Transverse colon (tissue), 4 donors: ENCODE measurements at regions not wholly inside any gene's neighbourhood (a gene's known extent, or its start where the extent isn't known, plus 50 kb on each side); places are given as distances from the start of the nearest gene placed in this dataset.
"Not testable (repeated sequence)": the region's sequence is repeated elsewhere in the genome, so short reads cannot be mapped to it uniquely, and the experiment has no call there.

Source experiments
- EP300 ChIP-seq: sonication (generic); formaldehyde crosslinking; IDR thresholded peaks from one replicate; pipeline ENCODE4 v1.6.1; 2017; ENCODE audit warnings: antibody characterized with exemption, low read depth
- POLR2A ChIP-seq: fragments of 450-650 bp; IDR thresholded peaks from one replicate; pipeline ENCODE4 v1.6.1; 2016; ENCODE audit warnings: antibody characterized with exemption, mild to moderate bottlenecking, moderate library complexity
- POLR2AphosphoS5 ChIP-seq, 3 donors: sonication (generic); formaldehyde crosslinking; IDR thresholded peaks; one replicate each; pipeline ENCODE4 v1.6.1; 2016; ENCODE audit warnings: antibody characterized with exemption in 3 of 3
- TF ChIP-seq, protein P1 (sequence below), 5 experiments: fragments of 200-600 bp in 3 of 5; fragments of 450-650 bp in 2 of 5; sonication (generic) in 3 of 5; IDR thresholded peaks; 1 replicate in 2 of 5; 2 replicates in 3 of 5; pipeline ENCODE4 v1.5.1; 2016 to 2017; ENCODE audit warnings: antibody characterized with exemption in 5 of 5, inconsistent platforms in 3 of 5, mild to moderate bottlenecking in 2 of 5, moderate library complexity in 1 of 5

DNA sequence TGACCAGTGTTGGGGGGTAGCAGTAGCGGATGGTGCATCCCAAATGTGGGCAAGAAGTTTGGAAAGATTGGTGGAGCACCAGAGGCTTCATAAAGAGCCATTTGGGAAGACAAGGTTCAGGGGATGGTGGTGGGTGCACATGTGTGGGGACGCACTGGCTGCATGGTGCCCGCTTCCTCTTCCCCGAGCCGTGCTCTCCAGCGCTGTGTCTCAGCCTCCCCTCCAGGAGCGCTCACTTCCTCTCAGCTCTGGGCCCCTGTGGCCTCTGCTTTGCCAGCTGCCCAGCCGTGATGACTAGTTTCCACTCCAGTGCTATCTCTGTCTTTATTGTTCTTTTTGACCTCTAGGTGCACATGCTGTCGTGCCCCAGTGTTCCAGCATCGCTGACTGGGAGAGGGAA, 78.2 kb upstream of the CRYM start:
- TF ChIP-seq, protein P1, sequence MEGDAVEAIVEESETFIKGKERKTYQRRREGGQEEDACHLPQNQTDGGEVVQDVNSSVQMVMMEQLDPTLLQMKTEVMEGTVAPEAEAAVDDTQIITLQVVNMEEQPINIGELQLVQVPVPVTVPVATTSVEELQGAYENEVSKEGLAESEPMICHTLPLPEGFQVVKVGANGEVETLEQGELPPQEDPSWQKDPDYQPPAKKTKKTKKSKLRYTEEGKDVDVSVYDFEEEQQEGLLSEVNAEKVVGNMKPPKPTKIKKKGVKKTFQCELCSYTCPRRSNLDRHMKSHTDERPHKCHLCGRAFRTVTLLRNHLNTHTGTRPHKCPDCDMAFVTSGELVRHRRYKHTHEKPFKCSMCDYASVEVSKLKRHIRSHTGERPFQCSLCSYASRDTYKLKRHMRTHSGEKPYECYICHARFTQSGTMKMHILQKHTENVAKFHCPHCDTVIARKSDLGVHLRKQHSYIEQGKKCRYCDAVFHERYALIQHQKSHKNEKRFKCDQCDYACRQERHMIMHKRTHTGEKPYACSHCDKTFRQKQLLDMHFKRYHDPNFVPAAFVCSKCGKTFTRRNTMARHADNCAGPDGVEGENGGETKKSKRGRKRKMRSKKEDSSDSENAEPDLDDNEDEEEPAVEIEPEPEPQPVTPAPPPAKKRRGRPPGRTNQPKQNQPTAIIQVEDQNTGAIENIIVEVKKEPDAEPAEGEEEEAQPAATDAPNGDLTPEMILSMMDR (IDR thresholded peaks at IDR 0.05): not testable (repeated sequence)
- not testable (repeated sequence) for TF ChIP-seq POLR2A; EP300; POLR2AphosphoS5 (IDR thresholded peaks at IDR 0.05)
